Parathyroid adenoma (tissue), 2 donors: ENCODE measurements at regions not wholly inside any gene's neighbourhood (a gene's known extent, or its start where the extent isn't known, plus 50 kb on each side); places are given as distances from the start of the nearest gene placed in this dataset.

Experiments used
- H2AFZ ChIP-seq: fragments of 300-600 bp; sonication (generic); one replicate; pipeline ENCODE4 v1.7.0; 2017; ENCODE audit warnings: antibody characterized with exemption, mild to moderate bottlenecking
- H3K27ac ChIP-seq: fragments of 300-600 bp; sonication (generic); one replicate; pipeline ENCODE4 v1.7.0; 2017
- H3K27me3 ChIP-seq: fragments of 300-600 bp; sonication (generic); one replicate; pipeline ENCODE4 v1.7.0; 2017; ENCODE audit warnings: low read length; ENCODE audit not compliant: control insufficient read depth, insufficient read depth
- H3K36me3 ChIP-seq: fragments of 300-600 bp; sonication (generic); one replicate; pipeline ENCODE4 v1.7.0; 2017; ENCODE audit warnings: low read length; ENCODE audit not compliant: control insufficient read depth, insufficient read depth
- H3K4me1 ChIP-seq: fragments of 300-600 bp; sonication (generic); one replicate; pipeline ENCODE4 v1.7.0; 2017; ENCODE audit warnings: control low read depth
- H3K4me2 ChIP-seq: fragments of 300-600 bp; sonication (generic); one replicate; pipeline ENCODE4 v1.7.0; 2017; ENCODE audit warnings: low read length
- H3K4me3 ChIP-seq: fragments of 300-600 bp; sonication (generic); one replicate; pipeline ENCODE4 v1.7.0; 2017; ENCODE audit warnings: low read depth, low read length
- H3K79me2 ChIP-seq: fragments of 300-600 bp; sonication (generic); one replicate; pipeline ENCODE4 v1.7.0; 2017; ENCODE audit warnings: control low read depth
- H3K9ac ChIP-seq: fragments of 300-600 bp; sonication (generic); one replicate; pipeline ENCODE4 v1.7.0; 2017; ENCODE audit warnings: mild to moderate bottlenecking
- H3K9me3 ChIP-seq: fragments of 300-600 bp; sonication (generic); one replicate; pipeline ENCODE4 v1.7.0; 2017; ENCODE audit warnings: low read length; ENCODE audit not compliant: control insufficient read depth
- CTCF ChIP-seq: fragments of 300-600 bp; sonication (generic); IDR thresholded peaks from one replicate; pipeline ENCODE4 v1.7.0; 2017; ENCODE audit warnings: antibody characterized with exemption, mild to moderate bottlenecking
- donor health status: primary hyperparathyroidism.

GRCh38 chr12:98232753-98233390 is 282.5 kb upstream of the TMPO start:
- Histone ChIP-seq H3K27ac (no peak overlapping the region), H3K9me3 (no peaks in the 10 kb centered on the region), H3K4me1 (no peaks in the 10 kb centered on the region), H3K4me3 (no peak overlapping the region), H3K27me3 (no peaks in the 10 kb centered on the region), H3K9ac (no peak overlapping the region), H3K4me2 (no peak overlapping the region), H2AFZ (no peak overlapping the region), H3K79me2 (no peaks in the 10 kb centered on the region), H3K36me3 (no peaks in the 10 kb centered on the region)
- no peak for TF ChIP-seq CTCF

GRCh38 chr12:98235301-98235700 is 280.1 kb upstream of the TMPO start:
- TF ChIP-seq CTCF: no peak
- Histone ChIP-seq H3K4me2 (no peak overlapping the region), H3K27me3 (no peaks in the 10 kb centered on the region), H3K4me3 (no peak overlapping the region), H2AFZ (no peak overlapping the region), H3K27ac (no peak overlapping the region), H3K79me2 (no peaks in the 10 kb centered on the region), H3K9me3 (no peaks in the 10 kb centered on the region), H3K4me1 (no peaks in the 10 kb centered on the region), H3K9ac (no peak overlapping the region), H3K36me3 (no peaks in the 10 kb centered on the region)

- Histone ChIP-seq H3K27ac (no peak overlapping the region), H3K9me3 (no peaks in the 10 kb centered on the region), H3K27me3 (no peaks in the 10 kb centered on the region), H3K36me3 (no peaks in the 10 kb centered on the region), H3K9ac (no peak overlapping the region), H3K4me1 (no peaks in the 10 kb centered on the region), H3K79me2 (no peaks in the 10 kb centered on the region), H3K4me2 (no peak overlapping the region), H2AFZ (no peak overlapping the region), H3K4me3 (no peak overlapping the region)
- no peak for TF ChIP-seq CTCF
Observed at GRCh38 chr12:98238515-98239130, 276.8 kb upstream of the TMPO start.

GRCh38 chr12:98243190-98243589 is 272.2 kb upstream of the TMPO start:
- no peak overlapping the region for H3K4me3 ChIP-seq
- H2AFZ ChIP-seq: no peak overlapping the region
- no peaks in the 10 kb centered on the region for H3K27me3 ChIP-seq
- no peaks in the 10 kb centered on the region for H3K79me2 ChIP-seq
- H3K9ac ChIP-seq: no peak overlapping the region
- no peak overlapping the region for H3K27ac ChIP-seq
- no peaks in the 10 kb centered on the region for H3K9me3 ChIP-seq
- no peak overlapping the region for H3K4me2 ChIP-seq
- no peaks in the 10 kb centered on the region for H3K4me1 ChIP-seq
- no peak for TF ChIP-seq CTCF
- no peaks in the 10 kb centered on the region for H3K36me3 ChIP-seq

GRCh38 chr12:98244136-98244535 is 271.3 kb upstream of the TMPO start:
- no peak overlapping the region for H3K9ac ChIP-seq
- TF ChIP-seq CTCF: no peak
- no peaks in the 10 kb centered on the region for H3K79me2 ChIP-seq
- H3K4me3 ChIP-seq: no peak overlapping the region
- no peaks in the 10 kb centered on the region for H3K36me3 ChIP-seq
- no peaks in the 10 kb centered on the region for H3K4me1 ChIP-seq
- H2AFZ ChIP-seq: no peak overlapping the region
- H3K27me3 ChIP-seq: no peaks in the 10 kb centered on the region
- H3K27ac ChIP-seq: no peak overlapping the region
- H3K9me3 ChIP-seq: no peaks in the 10 kb centered on the region
- H3K4me2 ChIP-seq: no peak overlapping the region
